SK-N-SH (cell line): ENCODE measurements at regions not wholly inside any gene's neighbourhood (a gene's known extent, or its start where the extent isn't known, plus 50 kb on each side); places are given as distances from the start of the nearest gene placed in this dataset.

Experiments
- CTCF ChIA-PET: fragments of 300-600, 350-600 bp; formaldehyde crosslinking; extraction: SDS; loops from one replicate; lab custom pipeline; 2021; lab: Yijun Ruan, JAX
- POLR2A ChIA-PET: fragments of 350-600 bp; sonication (Branson Sonifier 250); formaldehyde crosslinking; extraction: SDS; loops from one replicate; lab custom pipeline; 2020; ENCODE audit warnings: antibody characterized with exemption, inconsistent platforms; lab: Yijun Ruan, JAX
- DNase-seq: peaks from one replicate; pipeline ENCODE4 v3.0.0; 2012
- H2AFZ ChIP-seq: fragments of 200-600 bp; sonication (generic); 2 replicates; pipeline ENCODE4 v1.8.1; 2016; ENCODE audit warnings: antibody characterized with exemption, mild to moderate bottlenecking, low read depth
- H3F3A ChIP-seq: fragments of 200-600 bp; sonication (generic); replicated peaks from 2 replicates; pipeline ENCODE3; 2016; ENCODE audit warnings: antibody characterized with exemption, mild to moderate bottlenecking; ENCODE audit not compliant: insufficient read depth
- H3K27ac ChIP-seq, 2 experiments: fragments of 200-500 bp in 1 of 2; fragments of 200-600 bp in 1 of 2; sonication (Bioruptor generic) in 1 of 2; sonication (generic), shearing (Covaris generic) in 1 of 2; 2 replicates each; pipeline versions ENCODE4 v1.5.1 to v1.6.1; 2014 to 2016; ENCODE audit warnings: low read depth in 2 of 2, inconsistent platforms in 1 of 2, low read length in 1 of 2, mild to moderate bottlenecking in 1 of 2, mixed read lengths in 1 of 2
- H3K27me3 ChIP-seq: fragments of 200-600 bp; sonication (generic), shearing (Covaris generic); 2 replicates; pipeline ENCODE4 v1.6.1; 2016; ENCODE audit warnings: mixed run types; ENCODE audit not compliant: insufficient read depth
- H3K36me3 ChIP-seq, 2 experiments: fragments of 200-500 bp in 1 of 2; fragments of 200-600 bp in 1 of 2; sonication (Bioruptor generic) in 1 of 2; sonication (generic) in 1 of 2; replicated peaks in 1 of 2; 2 replicates each; pipeline versions ENCODE3 to v1.5.1; 2014 to 2016; ENCODE audit warnings: low read length in 1 of 2, mild to moderate bottlenecking in 1 of 2; ENCODE audit not compliant: insufficient read depth in 2 of 2, control insufficient read depth in 1 of 2
- H3K4me1 ChIP-seq, 2 experiments: fragments of 200-500 bp in 1 of 2; fragments of 200-600 bp in 1 of 2; sonication (Bioruptor generic) in 1 of 2; sonication (generic), shearing (Covaris generic) in 1 of 2; 2 replicates each; pipeline versions ENCODE4 v1.5.1 to v1.6.1; 2014 to 2016; ENCODE audit warnings: low read depth in 1 of 2, low read length in 1 of 2, mixed run types in 1 of 2; ENCODE audit not compliant: insufficient read depth in 2 of 2, control insufficient read depth in 1 of 2
- H3K4me2 ChIP-seq: fragments of 200-600 bp; sonication (generic), shearing (Covaris generic); 2 replicates; pipeline ENCODE4 v1.6.1; 2017; ENCODE audit warnings: mixed run types
- H3K4me3 ChIP-seq, 2 experiments: fragments of 200-500 bp in 1 of 2; fragments of 200-600 bp in 1 of 2; sonication (Bioruptor generic) in 1 of 2; sonication (generic), shearing (Covaris generic) in 1 of 2; 2 replicates each; pipeline versions ENCODE4 v1.5.1 to v1.8.1; 2014 to 2016; ENCODE audit warnings: low read depth in 2 of 2, inconsistent platforms in 1 of 2, low read length in 1 of 2, mild to moderate bottlenecking in 1 of 2, mixed read lengths in 1 of 2, moderate library complexity in 1 of 2
- H3K79me2 ChIP-seq: fragments of 200-600 bp; sonication (generic); 2 replicates; pipeline ENCODE4 v1.8.1; 2017; ENCODE audit warnings: mild to moderate bottlenecking; ENCODE audit not compliant: insufficient read depth
- H3K9ac ChIP-seq: fragments of 200-600 bp; sonication (generic); 2 replicates; pipeline ENCODE4 v1.6.1; 2017; ENCODE audit warnings: mixed run types
- H3K9me2 ChIP-seq: fragments of 200-600 bp; sonication (generic); 2 replicates; pipeline ENCODE4 v1.6.1; 2017; ENCODE audit warnings: mixed run types
- H3K9me3 ChIP-seq: fragments of 200-600 bp; sonication (generic); 2 replicates; pipeline ENCODE4 v1.6.1; 2017; ENCODE audit warnings: mixed run types, mild to moderate bottlenecking, moderate library complexity
- H4K20me1 ChIP-seq: fragments of 200-600 bp; sonication (generic); 2 replicates; pipeline ENCODE4 v1.6.1; 2017; ENCODE audit warnings: mild to moderate bottlenecking, mixed run types; ENCODE audit not compliant: insufficient read depth
- CHD2 ChIP-seq: fragments of 150-350 bp; IDR thresholded peaks from 2 replicates; pipeline ENCODE4 v1.6.1; 2018; ENCODE audit warnings: low read length; ENCODE audit not compliant: partially characterized antibody
- ELF1 ChIP-seq: IDR thresholded peaks from 2 replicates; pipeline ENCODE4 v1.4.0; 2012
- EZH2phosphoT487 ChIP-seq: fragments of 200-600 bp; sonication (generic); IDR thresholded peaks from 2 replicates; pipeline ENCODE4 v1.6.1; 2017; ENCODE audit warnings: low read depth, mixed run types, mild to moderate bottlenecking, antibody characterized with exemption, moderate library complexity, borderline replicate concordance
- FOXJ3 ChIP-seq: sonication (generic); formaldehyde crosslinking; IDR thresholded peaks from 2 replicates; pipeline ENCODE4 v1.5.1; 2020; ENCODE audit warnings: mild to moderate bottlenecking, missing genetic modification reagents
- FOXM1 ChIP-seq: IDR thresholded peaks from 2 replicates; pipeline ENCODE4 v1.4.0; 2012; ENCODE audit warnings: low read depth, mild to moderate bottlenecking
- GABPA ChIP-seq: IDR thresholded peaks from 2 replicates; pipeline ENCODE4 v1.4.0; 2012; ENCODE audit warnings: low read depth, mild to moderate bottlenecking
- GATA2 ChIP-seq: sonication (generic); formaldehyde crosslinking; IDR thresholded peaks from 2 replicates; pipeline ENCODE4 v1.5.0; 2020; ENCODE audit warnings: mild to moderate bottlenecking, missing genetic modification reagents
- IRF3 ChIP-seq: fragments of 150-350 bp; IDR thresholded peaks from 2 replicates; pipeline ENCODE4 v1.6.1; 2016; ENCODE audit warnings: mild to moderate bottlenecking, low read depth, low read length
- JUND ChIP-seq: IDR thresholded peaks from 2 replicates; pipeline ENCODE4 v1.4.0; 2012
- MAX ChIP-seq: IDR thresholded peaks from 2 replicates; pipeline ENCODE4 v1.4.0; 2012; ENCODE audit warnings: low read depth
- MEF2A ChIP-seq: IDR thresholded peaks from 2 replicates; pipeline ENCODE4 v1.4.0; 2012; ENCODE audit warnings: low read depth, borderline replicate concordance
- MXI1 ChIP-seq: IDR thresholded peaks from 2 replicates; pipeline ENCODE4 v1.6.1; 2012; ENCODE audit warnings: mild to moderate bottlenecking, low read depth, low read length, improper control_type of control experiment
- POLR2AphosphoS5 ChIP-seq: IDR thresholded peaks from 2 replicates; pipeline ENCODE4 v1.6.1; 2012; ENCODE audit warnings: low read depth, low read length
- RCOR1 ChIP-seq: fragments of 150-350 bp; IDR thresholded peaks from 2 replicates; pipeline ENCODE4 v1.6.1; 2017; ENCODE audit warnings: antibody characterized with exemption, low read length
- REST ChIP-seq: IDR thresholded peaks from 2 replicates; pipeline ENCODE4 v1.6.1; 2012; ENCODE audit warnings: mild to moderate bottlenecking, low read depth, low read length, moderate library complexity
- RFX5 ChIP-seq: IDR thresholded peaks from 2 replicates; pipeline ENCODE4 v1.6.1; 2012; ENCODE audit warnings: mild to moderate bottlenecking, improper control_type of control experiment, low read length
- RXRA ChIP-seq: IDR thresholded peaks from 2 replicates; pipeline ENCODE4 v1.4.0; 2012; ENCODE audit warnings: low read depth, mild to moderate bottlenecking, borderline replicate concordance
- TAF1 ChIP-seq: IDR thresholded peaks from 2 replicates; pipeline ENCODE4 v1.6.1; 2012; ENCODE audit warnings: low read depth, mild to moderate bottlenecking, low read length, moderate library complexity, borderline replicate concordance
- TCF12 ChIP-seq: IDR thresholded peaks from 2 replicates; pipeline ENCODE4 v1.4.0; 2012
- TEAD4 ChIP-seq: IDR thresholded peaks from 2 replicates; pipeline ENCODE4 v1.4.0; 2012; ENCODE audit warnings: mild to moderate bottlenecking, borderline replicate concordance; ENCODE audit not compliant: insufficient read depth
- USF1 ChIP-seq: IDR thresholded peaks from 2 replicates; pipeline ENCODE4 v1.4.0; 2012; ENCODE audit warnings: low read depth, borderline replicate concordance
- USF2 ChIP-seq: fragments of 150-350 bp; IDR thresholded peaks from 2 replicates; pipeline ENCODE4 v1.6.1; 2017; ENCODE audit warnings: antibody characterized with exemption, low read length, low read depth, borderline replicate concordance
- ZBTB33 ChIP-seq: IDR thresholded peaks from 2 replicates; pipeline ENCODE4 v1.4.0; 2012; ENCODE audit warnings: low read depth, borderline replicate concordance
- WGBS: methylation state at CpG from one replicate; pipeline ENCODE4 v1.1.6; 2017; ENCODE audit warnings: low lambda C conversion rate; 5-methylcytosine and 5-hydroxymethylcytosine counted together

GRCh38 chr12:19945559-19946435 lies 422.5 kb upstream of the PDE3A start (continued):
- TF ChIP-seq USF1 (no peak), RFX5 (no peak), ELF1 (no peak), FOXJ3 (CRISPR knock-in tag) (peak; percentile 53), TCF12 (peak; percentile 82), TAF1 (peak; percentile 33; the same call in 1 of the 2 replicates), REST (no peak), POLR2AphosphoS5 (peak; percentile 10), GATA2 (CRISPR knock-in tag) (peak; percentile 96), RCOR1 (peak; percentile 69), MEF2A (no peak), MAX (no peak), MXI1 (no peak), CHD2 (peak; percentile 50), FOXM1 (no peak)

- H3K9me3 ChIP-seq = no peaks in the 10 kb centered on the region
- ChIA-PET POLR2A (interaction anchor here (0.6 to 1.4 kb wide), 4 partner anchors 32 to 423 kb away, joined by 3 read pairs; no protein-coding TSS in a partner anchor), CTCF (interaction anchor here (0.9 to 1.4 kb wide), 3 partner anchors 21 to 420 kb away, joined by 4 read pairs; no protein-coding TSS in a partner anchor)
- peaks cover 22 to 27% of the 10 kb centered on the region in 2 experiments; a peak in 3 of 4 replicates for H3K4me1 ChIP-seq
- H3K27me3 ChIP-seq = no peaks in the 10 kb centered on the region
- no peaks in the 10 kb centered on the region for H4K20me1 ChIP-seq
- H3K79me2 ChIP-seq = no peaks in the 10 kb centered on the region
- H3K4me3 ChIP-seq = peak overlapping the region in 1 of 2 experiments; percentile 12; a peak in 1 of 4 replicates
- H3K27ac ChIP-seq = peak overlapping the region; percentile 94 to 100
- H3K4me2 ChIP-seq = peak overlapping the region; percentile 22
- peaks cover 19% of the 10 kb centered on the region for H3F3A ChIP-seq
- peak overlapping the region; percentile 57; the same call in 1 of the 2 replicates for H2AFZ ChIP-seq
- no peaks in the 10 kb centered on the region for H3K36me3 ChIP-seq
- 7% methylated on average over 5 of the region's 5 CpGs for WGBS
- H3K9me2 ChIP-seq = no peaks in the 10 kb centered on the region
- peak overlapping the region; percentile 50; the same call in 1 of the 2 replicates for H3K9ac ChIP-seq
- DNase-seq = no peak
- no peak for TF ChIP-seq IRF3
- TF ChIP-seq USF2 = 0 out of 2 replicates have a peak, but pooled peaks have one; percentile 37
- no peak for TF ChIP-seq GABPA
- TF ChIP-seq EZH2phosphoT487 = no peak
- TF ChIP-seq GATA2 (CRISPR knock-in tag) = no peak
- no peak for TF ChIP-seq ZBTB33
- no peak for TF ChIP-seq RXRA
- peak; percentile 86 for TF ChIP-seq JUND
- TF ChIP-seq TEAD4 = no peak
- no peak for TF ChIP-seq CHD2
Measured at GRCh38 chr12:19946550-19946949, 421.8 kb upstream of the PDE3A start.
